Breast epithelium (tissue), 3 donors: ENCODE measurements at regions not wholly inside any gene's neighbourhood (a gene's known extent, or its start where the extent isn't known, plus 50 kb on each side); places are given as distances from the start of the nearest gene placed in this dataset.

Experiments
- CTCF ChIP-seq, 3 donors: fragments of 450-650 bp; IDR thresholded peaks; one replicate each; pipeline ENCODE4 v1.5.1; 2016 to 2017; ENCODE audit warnings: antibody characterized with exemption in 3 of 3, mild to moderate bottlenecking in 3 of 3, moderate library complexity in 3 of 3
- POLR2A ChIP-seq: fragments of 450-650 bp; IDR thresholded peaks from one replicate; pipeline ENCODE4 v1.6.1; 2016; ENCODE audit warnings: antibody characterized with exemption, mild to moderate bottlenecking, moderate library complexity
- POLR2AphosphoS5 ChIP-seq, 3 donors: sonication (generic); formaldehyde crosslinking; IDR thresholded peaks; one replicate each; pipeline ENCODE4 v1.6.1; 2017; ENCODE audit warnings: antibody characterized with exemption in 3 of 3

- TF ChIP-seq CTCF (IDR thresholded peaks at IDR 0.05) (no peak), POLR2A (no peak), POLR2AphosphoS5 (IDR thresholded peaks at IDR 0.05) (no peak)
Observed at GRCh38 chr21:16285605-16286126, 555.9 kb downstream of the USP25 start.
